ENCODE measurements at regions not wholly inside any gene's neighbourhood (a gene's known extent, or its start where the extent isn't known, plus 50 kb on each side); places are given as distances from the start of the nearest gene placed in this dataset.

GRCh38 chr1:115459161-115459560 lies 121.1 kb upstream of the NGF start:
- Histone ChIP-seq H3K27ac (no peak overlapping the region), H3K36me3 (no peaks in the 10 kb centered on the region), H3K4me1 (peaks cover 0 to 27% (median 22%) of the 10 kb centered on the region in 4 donors), H3K27me3 (no peaks in the 10 kb centered on the region), H3K9me3 (no peaks in the 10 kb centered on the region), H3K4me3 (no peak overlapping the region)
- TF ChIP-seq CTCF (IDR thresholded peaks at IDR 0.05) (no peak), POLR2A (IDR thresholded peaks at IDR 0.05) (no peak), POLR2AphosphoS5 (IDR thresholded peaks at IDR 0.05) (no peak), EP300 (IDR thresholded peaks at IDR 0.05) (no peak)
- intact Hi-C loops (cut with DNase I), result loop anchor here (10.0 kb wide), 1 partner anchor 94 kb away; no protein-coding TSS in a partner anchor
- 93 to 98% methylated on average over 3 of the region's 3 CpGs for WGBS, 2 donors
- DNase-seq, result no peak

- H3K4me1 ChIP-seq, result peaks cover 0 to 29% (median 23%) of the 10 kb centered on the region in 4 donors
- H3K27me3 ChIP-seq, result no peaks in the 10 kb centered on the region
- no peaks in the 10 kb centered on the region for H3K9me3 ChIP-seq
- intact Hi-C loops (cut with DNase I), result loop anchor here (10.0 kb wide), 1 partner anchor 94 kb away; no protein-coding TSS in a partner anchor
- WGBS, 2 donors, result 81 to 86% methylated on average over 7 of the region's 7 CpGs
- no peak overlapping the region for H3K27ac ChIP-seq
- no peaks in the 10 kb centered on the region for H3K36me3 ChIP-seq
- no peak overlapping the region for H3K4me3 ChIP-seq
- DNase-seq, result no peak
- TF ChIP-seq POLR2A (IDR thresholded peaks at IDR 0.05) (no peak), CTCF (IDR thresholded peaks at IDR 0.05) (no peak), POLR2AphosphoS5 (IDR thresholded peaks at IDR 0.05) (no peak), EP300 (IDR thresholded peaks at IDR 0.05) (no peak)
Observed at GRCh38 chr1:115458426-115459114, 120.5 kb upstream of the NGF start.

GRCh38 chr1:115457289-115457688 lies 119.2 kb upstream of the NGF start:
- intact Hi-C loops (cut with DNase I), result loop anchor here (10.0 kb wide), 1 partner anchor 92 kb away; no protein-coding TSS in a partner anchor
- Histone ChIP-seq H3K27me3 (no peaks in the 10 kb centered on the region), H3K36me3 (no peaks in the 10 kb centered on the region), H3K9me3 (no peaks in the 10 kb centered on the region), H3K4me1 (peaks cover 0 to 29% (median 23%) of the 10 kb centered on the region in 4 donors), H3K4me3 (no peak overlapping the region), H3K27ac (no peak overlapping the region)
- no peak for TF ChIP-seq CTCF (IDR thresholded peaks at IDR 0.05)
- TF ChIP-seq EP300 (IDR thresholded peaks at IDR 0.05), result no peak
- TF ChIP-seq POLR2A (IDR thresholded peaks at IDR 0.05), result no peak
- no peak for TF ChIP-seq POLR2AphosphoS5 (IDR thresholded peaks at IDR 0.05)
- no peak for DNase-seq
- 51 to 74% methylated on average over 2 of the region's 2 CpGs for WGBS, 2 donors

GRCh38 chr1:115456441-115456961 lies 118.5 kb upstream of the NGF start:
- Histone ChIP-seq H3K27me3 (no peaks in the 10 kb centered on the region), H3K4me3 (no peak overlapping the region), H3K36me3 (no peaks in the 10 kb centered on the region), H3K4me1 (peaks cover 0 to 29% (median 23%) of the 10 kb centered on the region in 4 donors), H3K27ac (no peak overlapping the region), H3K9me3 (no peaks in the 10 kb centered on the region)
- TF ChIP-seq EP300 (IDR thresholded peaks at IDR 0.05), result no peak
- no peak for TF ChIP-seq CTCF (IDR thresholded peaks at IDR 0.05)
- no peak for TF ChIP-seq POLR2AphosphoS5 (IDR thresholded peaks at IDR 0.05)
- intact Hi-C loops (cut with DNase I), result loop anchor here (10.0 kb wide), 1 partner anchor 92 kb away; no protein-coding TSS in a partner anchor
- no peak for DNase-seq
- 87 to 89% methylated on average over 11 of the region's 11 CpGs for WGBS, 2 donors
